ENCODE measurements at regions not wholly inside any gene's neighbourhood (a gene's known extent, or its start where the extent isn't known, plus 50 kb on each side); places are given as distances from the start of the nearest gene placed in this dataset.
"Not testable (repeated sequence)": the region's sequence is repeated elsewhere in the genome, so short reads cannot be mapped to it uniquely, and the experiment has no call there.

- not testable (repeated sequence) for DNase-seq
These were observed 144.7 kb upstream of the CRYM start for GRCh38 chr16:21422824-21423223.

DNA sequence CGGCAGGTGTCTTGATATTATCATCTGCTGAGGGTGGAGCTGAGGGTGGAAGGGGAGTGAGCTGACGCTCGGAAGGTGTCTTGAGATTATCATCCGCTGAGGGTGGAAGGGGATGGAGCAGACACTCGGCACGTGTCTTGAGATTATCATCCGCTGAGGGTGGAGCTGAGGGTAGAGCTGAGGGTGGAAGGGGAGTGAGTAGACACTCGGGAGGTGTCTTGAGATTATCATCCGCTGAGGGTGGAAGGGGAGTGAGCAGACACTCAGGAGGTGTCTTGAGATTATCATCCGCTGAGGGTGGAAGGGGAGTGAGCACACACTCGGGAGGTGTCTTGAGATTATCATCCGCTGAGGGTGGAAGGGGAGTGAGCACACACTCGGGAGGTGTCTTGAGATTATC is 126.6 kb upstream of the CRYM start:
- not testable (repeated sequence) for DNase-seq

DNA sequence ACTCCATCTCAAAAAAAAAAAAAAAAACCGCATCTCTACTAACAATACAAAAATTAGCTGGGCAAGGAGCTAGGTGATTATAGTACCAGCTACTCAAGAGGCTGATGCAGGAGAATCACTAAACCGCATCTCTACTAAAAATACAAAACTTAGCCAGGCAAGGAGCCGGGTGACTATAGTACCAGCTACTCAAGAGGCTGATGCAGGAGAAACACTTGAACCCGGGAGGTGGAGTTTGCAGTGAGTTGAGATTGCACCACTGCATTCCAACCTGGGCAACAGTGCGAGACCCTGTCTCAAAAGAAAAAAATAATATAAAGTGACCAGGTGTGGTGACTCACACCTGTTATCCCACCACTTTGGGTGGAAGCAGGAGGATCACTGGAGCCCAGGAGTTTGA is 119.8 kb upstream of the CRYM start:
- DNase-seq = not testable (repeated sequence)

GRCh38 chr16:21396545-21396944 is 118.5 kb upstream of the CRYM start:
- DNase-seq = not testable (repeated sequence)

- DNase-seq = not testable (repeated sequence)
These were observed 112.5 kb upstream of the CRYM start for GRCh38 chr16:21390634-21391033.

GRCh38 chr16:21389860-21390259 is 111.8 kb upstream of the CRYM start:
- DNase-seq = not testable (repeated sequence)

GRCh38 chr16:21387757-21388156 is 109.7 kb upstream of the CRYM start:
- DNase-seq = not testable (repeated sequence)

DNA sequence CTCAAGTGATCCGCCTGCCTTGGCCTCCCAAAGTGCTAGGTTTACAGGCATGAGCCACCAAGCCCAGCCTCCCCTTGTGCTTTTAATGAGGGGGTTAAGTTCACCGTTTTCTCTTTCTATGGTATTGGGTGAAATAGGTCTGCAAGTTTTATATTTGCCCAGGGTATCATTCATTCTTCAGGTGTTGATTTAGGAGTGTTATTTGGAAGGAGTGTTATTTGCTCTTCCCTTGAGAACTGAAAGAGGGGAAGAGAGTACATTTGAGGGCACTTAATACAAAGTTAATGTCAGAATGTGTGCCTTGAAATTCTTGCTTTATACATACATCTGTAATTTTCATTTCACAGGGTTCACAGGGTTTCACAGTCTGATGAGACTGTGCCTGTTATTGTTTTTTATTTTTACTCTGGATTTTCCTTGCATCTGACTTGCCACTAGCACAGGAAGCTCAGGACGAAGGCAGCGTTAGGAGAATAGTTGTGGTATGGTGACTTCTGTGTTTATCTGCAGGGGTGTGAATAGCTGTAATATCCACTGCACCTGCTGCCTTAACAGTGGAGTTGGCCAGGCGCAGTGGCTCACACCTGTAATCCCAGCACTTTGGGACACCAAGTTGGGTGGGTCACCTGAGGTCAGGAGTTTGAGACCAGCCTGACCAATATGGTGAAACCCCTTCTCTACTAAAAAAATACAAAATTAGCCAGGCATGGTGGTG is 108.3 kb upstream of the CRYM start:
- DNase-seq = not testable (repeated sequence)

GRCh38 chr16:21383682-21384081 is 105.6 kb upstream of the CRYM start:
- DNase-seq = not testable (repeated sequence)

DNA sequence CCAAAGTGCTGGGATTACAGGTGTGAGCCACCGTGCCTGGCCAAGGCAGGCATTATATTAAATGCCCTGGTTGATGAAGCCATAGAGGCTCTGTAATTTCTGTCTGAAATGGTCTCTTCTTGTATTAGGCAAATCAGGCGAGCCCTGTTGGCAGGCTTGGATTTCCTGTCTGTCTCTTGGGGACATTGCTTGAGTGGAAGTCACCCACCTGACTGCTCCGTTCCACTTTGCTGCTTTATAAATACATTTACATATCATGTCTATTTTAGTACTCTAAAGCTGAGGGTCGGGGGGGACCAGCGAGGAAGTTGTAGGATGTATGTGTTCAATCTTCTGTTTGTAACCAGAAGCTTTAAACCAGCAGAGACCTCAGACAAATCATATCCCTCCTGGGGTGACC is 101.6 kb upstream of the CRYM start:
- DNase-seq = not testable (repeated sequence)

DNA sequence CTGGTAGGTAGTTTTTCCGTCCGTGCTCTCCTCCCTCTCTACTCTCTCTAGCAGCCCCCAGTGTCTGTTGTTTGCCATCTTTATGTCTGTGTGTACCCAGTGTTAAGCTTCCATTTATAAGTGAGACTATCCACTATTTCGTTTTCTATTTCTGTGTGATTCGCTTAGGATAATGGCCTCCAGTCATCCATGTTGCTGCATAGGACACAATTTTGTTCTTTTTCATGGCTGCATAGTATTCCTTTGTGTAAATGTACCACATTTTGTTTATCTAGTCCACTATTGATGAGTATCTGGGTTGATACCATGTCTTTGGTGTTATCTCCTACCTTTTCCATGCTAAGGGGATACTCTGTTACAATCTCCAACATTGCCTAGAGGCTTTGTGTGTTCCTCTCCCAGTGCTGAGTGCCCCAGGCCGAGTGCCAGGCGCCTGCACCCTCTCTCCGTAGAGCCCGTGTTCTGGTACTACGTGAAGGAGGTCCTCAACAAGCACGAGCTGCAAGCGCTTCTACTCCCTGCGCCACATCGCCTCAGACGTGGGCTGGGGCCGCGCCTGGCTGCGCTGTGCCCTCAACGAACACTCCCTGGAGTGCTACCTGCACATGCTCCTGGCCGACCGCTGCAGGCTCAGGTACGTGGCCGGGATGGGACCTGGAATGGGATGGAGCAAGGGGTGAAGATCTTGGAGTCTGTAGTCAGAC is 98.3 kb upstream of the CRYM start:
- DNase-seq = not testable (repeated sequence)

DNA sequence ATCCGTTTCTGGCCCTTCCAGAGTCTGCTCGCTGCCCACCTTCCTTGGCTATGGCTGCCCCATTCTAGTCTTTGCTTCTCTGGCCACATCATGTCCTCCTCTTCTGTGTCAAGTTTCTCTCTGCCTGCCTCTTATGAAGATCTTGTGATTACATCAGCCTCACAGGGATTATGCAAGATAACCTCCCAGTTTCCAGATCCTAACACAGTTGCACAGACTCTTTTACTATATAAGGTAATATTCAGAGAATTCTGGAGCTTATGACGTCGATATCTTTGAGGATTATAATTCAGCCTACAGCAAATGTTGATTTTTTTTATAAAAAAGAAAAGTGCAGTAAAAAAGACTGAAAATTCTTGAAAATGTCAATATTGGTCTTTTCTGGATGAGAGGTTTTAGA is 97.2 kb upstream of the CRYM start:
- peak; percentile 35 for DNase-seq

- DNase-seq = not testable (repeated sequence)
These were observed 95.4 kb upstream of the CRYM start for GRCh38 chr16:21373454-21373853.

GRCh38 chr16:21372862-21373261 is 94.8 kb upstream of the CRYM start:
- not testable (repeated sequence) for DNase-seq

DNA sequence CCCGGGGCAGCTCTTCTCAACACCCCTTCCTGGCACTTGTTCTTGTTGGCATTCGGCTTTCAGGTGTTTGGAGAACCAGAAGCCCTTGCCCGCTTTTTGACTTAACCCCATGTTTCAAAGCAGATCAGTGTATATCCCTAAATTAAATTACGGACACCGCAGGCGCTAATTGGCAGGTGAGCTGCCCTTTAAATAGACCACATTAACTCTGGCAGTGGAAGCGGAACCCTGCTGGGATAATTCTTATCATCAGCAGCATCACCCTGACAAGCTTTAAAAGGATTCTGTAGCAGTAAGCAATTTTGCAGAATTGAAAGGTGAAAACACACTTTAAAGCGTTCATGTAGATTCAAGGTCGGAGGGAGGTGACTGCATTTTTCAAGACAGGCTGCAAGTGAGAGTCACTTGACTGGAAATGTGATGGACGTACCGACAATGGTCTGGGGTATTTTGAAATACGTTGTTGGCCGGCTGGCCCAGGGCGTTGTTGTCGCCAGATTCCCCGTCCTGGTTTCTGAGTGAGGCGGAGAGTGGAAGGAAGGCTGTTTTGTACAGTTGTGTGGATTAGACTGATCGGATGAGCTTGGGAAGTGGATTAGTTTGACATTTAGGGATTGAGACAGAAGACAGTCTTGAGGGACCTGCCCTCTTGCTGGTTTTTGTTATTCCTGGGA is 94.2 kb upstream of the CRYM start:
- DNase-seq = not testable (repeated sequence)

DNA sequence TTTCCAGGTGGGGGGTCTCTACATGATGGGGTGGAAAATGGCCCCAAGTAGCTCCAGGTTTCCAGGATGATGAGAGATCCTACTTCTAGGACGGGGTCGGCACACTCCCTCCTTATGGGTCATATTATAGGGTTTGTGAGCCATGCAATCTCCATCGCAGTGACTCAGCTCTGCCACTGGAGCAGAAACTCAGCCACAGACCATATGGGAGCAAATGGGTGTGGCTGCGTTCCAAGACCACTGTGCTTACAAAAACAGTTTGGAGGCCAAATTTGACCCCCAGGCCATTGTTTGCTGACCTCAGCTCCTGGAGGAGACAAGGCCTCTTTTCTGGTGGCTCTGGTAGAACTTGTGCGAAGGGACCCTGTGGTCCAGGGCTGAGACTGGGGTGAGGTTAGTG is 92.7 kb upstream of the CRYM start:
- not testable (repeated sequence) for DNase-seq

DNA sequence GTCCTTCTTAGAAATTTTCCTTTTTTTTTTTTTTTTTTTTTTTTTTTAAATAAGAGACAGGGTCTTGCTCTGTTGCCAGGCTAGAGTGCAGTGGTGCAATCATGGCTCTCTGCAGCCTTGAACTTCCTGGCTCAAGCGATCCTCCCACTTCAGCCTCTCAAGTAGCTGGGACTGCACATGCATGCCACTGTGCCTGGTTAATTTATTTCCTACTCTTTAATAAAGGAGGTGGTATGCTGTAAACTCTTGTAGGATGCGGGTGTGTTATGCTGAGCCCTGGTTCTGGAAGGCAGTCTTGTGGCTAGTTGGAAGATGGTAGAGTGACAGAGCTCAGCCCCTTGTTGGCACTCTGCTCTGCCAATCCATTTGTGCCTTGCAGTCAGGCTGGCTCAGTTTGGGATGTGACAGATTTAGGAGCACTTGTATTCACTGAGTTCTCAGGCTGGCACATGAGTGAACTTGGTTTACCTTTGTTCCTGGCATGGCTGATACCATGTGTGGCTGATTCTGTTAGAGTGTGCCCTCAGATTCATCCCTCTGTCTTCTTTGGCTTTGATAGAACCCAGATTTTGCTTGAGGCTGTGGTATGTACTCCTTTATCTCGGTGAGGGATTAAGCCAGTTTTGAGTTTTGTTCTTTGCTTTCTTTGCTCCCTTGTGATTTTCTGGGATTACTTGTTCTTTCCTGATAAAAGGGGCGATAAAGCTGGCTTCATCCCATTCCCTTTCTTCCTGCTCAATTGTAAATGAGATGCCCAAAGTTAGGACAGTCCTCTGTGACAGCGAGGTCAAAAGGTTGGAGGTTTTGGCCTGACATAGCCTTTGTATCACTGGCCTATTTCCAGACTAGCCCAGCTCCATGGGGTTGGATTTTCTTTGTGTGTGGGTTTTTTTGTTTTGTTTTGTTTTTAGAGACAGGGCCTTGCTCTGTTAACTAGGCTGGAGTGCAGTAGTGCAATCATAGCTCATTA is 91.2 kb upstream of the CRYM start:
- not testable (repeated sequence) for DNase-seq

- not testable (repeated sequence) for DNase-seq
These were observed 89.8 kb upstream of the CRYM start for GRCh38 chr16:21367733-21368421.

- DNase-seq = not testable (repeated sequence)
These were observed 88.9 kb upstream of the CRYM start for GRCh38 chr16:21366998-21367397.

- not testable (repeated sequence) for DNase-seq
These were observed 87.5 kb upstream of the CRYM start for GRCh38 chr16:21365541-21365940.

DNA sequence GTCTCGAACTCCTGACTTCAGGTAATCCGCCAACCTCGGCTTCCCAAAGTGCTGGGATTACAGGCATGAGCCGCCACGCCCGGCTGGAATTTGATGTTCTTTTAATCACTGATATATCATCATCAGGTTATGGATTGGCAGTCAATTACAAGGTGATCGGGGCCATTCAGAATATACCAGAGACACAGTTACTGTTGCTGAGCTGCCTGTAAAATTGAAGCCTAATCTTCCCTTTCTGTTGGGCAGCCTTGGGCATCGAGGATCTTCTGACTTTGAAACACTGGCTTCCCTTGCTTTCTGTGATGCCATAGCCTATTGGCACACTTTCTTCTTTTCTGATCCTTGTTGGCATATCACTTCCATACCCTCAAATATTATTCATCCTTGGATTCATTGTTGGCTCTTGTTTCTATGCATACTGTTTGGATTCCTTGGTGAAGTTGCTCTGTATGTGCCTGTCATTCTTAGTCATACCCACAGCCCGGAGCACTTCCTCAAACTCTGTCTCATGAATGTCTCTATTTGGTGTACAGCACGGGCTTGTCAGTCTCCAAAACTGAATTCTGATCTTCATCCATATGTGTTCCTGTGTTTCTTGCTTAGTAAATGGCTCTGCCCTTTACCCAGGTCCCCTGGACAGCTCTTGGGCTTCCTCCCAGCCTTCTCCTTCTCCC is 85.6 kb upstream of the CRYM start:
- DNase-seq = peak; percentile 80
